Natural killer cell (primary cell): ENCODE measurements at regions not wholly inside any gene's neighbourhood (a gene's known extent, or its start where the extent isn't known, plus 50 kb on each side); places are given as distances from the start of the nearest gene placed in this dataset.

Experiments used
- ATAC-seq, 3 donors: fragments of 150-1000 bp in 2 of 3; fragments of 200-7000 bp in 1 of 3; cut with Tn5 transposase; 1 replicate in 1 of 3; 2 replicates in 2 of 3; pipeline ENCODE4 v1.10.0; 2021; ENCODE audit warnings: mild to moderate bottlenecking in 2 of 3, moderate library complexity in 2 of 3
- DNase-seq, 2 donors: peaks; one replicate each; pipeline versions ENCODE4 v3.0.0 to v3.0.0-alpha.2; 2013 to 2021; ENCODE audit warnings: mixed read lengths in 1 of 2
- H3K27ac ChIP-seq: one replicate; pipeline ENCODE4 v1.5.1; 2013; ENCODE audit warnings: mild to moderate bottlenecking, low read length
- H3K27me3 ChIP-seq: one replicate; pipeline ENCODE4 v1.6.1; 2013; ENCODE audit warnings: low read length; ENCODE audit not compliant: control insufficient read depth, insufficient read depth
- H3K36me3 ChIP-seq: one replicate; pipeline ENCODE4 v1.6.1; 2013; ENCODE audit warnings: low read length; ENCODE audit not compliant: control insufficient read depth, insufficient read depth
- H3K4me1 ChIP-seq: one replicate; pipeline ENCODE4 v1.6.1; 2013; ENCODE audit warnings: low read length; ENCODE audit not compliant: control insufficient read depth, insufficient read depth
- H3K4me3 ChIP-seq: one replicate; pipeline ENCODE4 v1.5.1; 2013; ENCODE audit warnings: low read length
- H3K9me3 ChIP-seq: one replicate; pipeline ENCODE4 v1.6.1; 2013; ENCODE audit warnings: low read length; ENCODE audit not compliant: control insufficient read depth, insufficient read depth
- H3K27ac Mint-ChIP-seq, 2 donors: one replicate each; pipeline ENCODE4 v1.8.0; 2022; ENCODE audit warnings: mild to moderate bottlenecking in 2 of 2, mixed read lengths in 2 of 2, moderate library complexity in 1 of 2
- H3K27me3 Mint-ChIP-seq, 2 donors: one replicate each; pipeline ENCODE4 v1.8.0; 2022; ENCODE audit warnings: low read depth in 2 of 2, mixed read lengths in 2 of 2
- H3K36me3 Mint-ChIP-seq: one replicate; pipeline ENCODE4 v1.8.0; 2022; ENCODE audit warnings: mixed read lengths
- H3K4me1 Mint-ChIP-seq, 2 donors: one replicate each; pipeline ENCODE4 v1.8.0; 2022; ENCODE audit warnings: mixed read lengths in 2 of 2
- H3K4me3 Mint-ChIP-seq: one replicate; pipeline ENCODE4 v1.8.0; 2022; ENCODE audit warnings: mild to moderate bottlenecking, moderate library complexity, mixed read lengths
- H3K9me3 Mint-ChIP-seq, 2 donors: one replicate each; pipeline ENCODE4 v1.8.0; 2022; ENCODE audit warnings: mixed read lengths in 2 of 2
- WGBS: methylation state at CpG from one replicate; pipeline ENCODE4 v1.1.7; 2013; ENCODE audit warnings: missing lambda C conversion rate; ENCODE audit not compliant: insufficient coverage; 5-methylcytosine and 5-hydroxymethylcytosine counted together
- intact Hi-C: fragments of 100-400 bp; cut with micrococcal nuclease; formaldehyde crosslinking; loops from one replicate; pipeline ENCODE4 v1.14.2; 2022
- TF ChIP-seq, protein P1 (sequence below): fragments of 200-600 bp; IDR thresholded peaks from one replicate; pipeline ENCODE4 v1.8.0; 2022; ENCODE audit warnings: antibody characterized with exemption

DNA sequence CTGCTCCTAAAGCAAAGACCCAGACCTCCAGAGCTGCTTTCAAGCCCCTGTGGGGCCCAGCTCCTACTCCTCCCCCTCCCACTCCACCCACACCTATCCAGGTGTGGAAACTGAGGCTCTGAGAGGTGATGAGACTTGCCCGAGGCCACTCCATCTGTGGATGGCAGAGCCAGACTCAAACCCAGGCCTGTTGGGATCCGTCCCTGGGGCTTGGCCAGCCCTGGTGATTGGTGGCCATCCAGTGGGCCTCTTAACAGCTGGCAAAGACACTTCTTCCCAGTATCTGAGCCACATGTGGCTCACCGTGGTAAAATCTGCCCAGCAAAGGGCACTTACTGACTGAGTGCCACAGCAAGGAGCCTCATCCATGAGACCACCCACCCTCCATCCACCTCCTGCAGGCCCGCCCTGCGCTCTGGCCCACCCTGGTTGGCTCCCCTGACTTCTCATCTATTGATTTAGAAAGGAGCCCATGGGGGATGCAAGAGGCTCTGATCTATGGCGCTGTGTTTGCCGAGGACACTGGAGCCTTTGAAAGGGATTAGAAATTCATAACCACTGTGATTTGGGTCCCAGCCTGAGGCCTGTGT, 398.5 kb downstream of the PTPRU start:
- Histone ChIP-seq H3K9me3 (no peaks in the 10 kb centered on the region), H3K4me3 (no peak overlapping the region), H3K36me3 (no peaks in the 10 kb centered on the region), H3K4me1 (no peaks in the 10 kb centered on the region), H3K27ac (no peak overlapping the region), H3K27me3 (no peaks in the 10 kb centered on the region)
- WGBS: 89% methylated on average over 5 of the region's 7 CpGs
- DNase-seq: no peak
- ATAC-seq: no peak
- H3K36me3 Mint-ChIP-seq: no peaks in the 10 kb centered on the region
- no peaks in the 10 kb centered on the region for H3K4me1 Mint-ChIP-seq
- H3K4me3 Mint-ChIP-seq: no peak overlapping the region
- TF ChIP-seq, protein P1, sequence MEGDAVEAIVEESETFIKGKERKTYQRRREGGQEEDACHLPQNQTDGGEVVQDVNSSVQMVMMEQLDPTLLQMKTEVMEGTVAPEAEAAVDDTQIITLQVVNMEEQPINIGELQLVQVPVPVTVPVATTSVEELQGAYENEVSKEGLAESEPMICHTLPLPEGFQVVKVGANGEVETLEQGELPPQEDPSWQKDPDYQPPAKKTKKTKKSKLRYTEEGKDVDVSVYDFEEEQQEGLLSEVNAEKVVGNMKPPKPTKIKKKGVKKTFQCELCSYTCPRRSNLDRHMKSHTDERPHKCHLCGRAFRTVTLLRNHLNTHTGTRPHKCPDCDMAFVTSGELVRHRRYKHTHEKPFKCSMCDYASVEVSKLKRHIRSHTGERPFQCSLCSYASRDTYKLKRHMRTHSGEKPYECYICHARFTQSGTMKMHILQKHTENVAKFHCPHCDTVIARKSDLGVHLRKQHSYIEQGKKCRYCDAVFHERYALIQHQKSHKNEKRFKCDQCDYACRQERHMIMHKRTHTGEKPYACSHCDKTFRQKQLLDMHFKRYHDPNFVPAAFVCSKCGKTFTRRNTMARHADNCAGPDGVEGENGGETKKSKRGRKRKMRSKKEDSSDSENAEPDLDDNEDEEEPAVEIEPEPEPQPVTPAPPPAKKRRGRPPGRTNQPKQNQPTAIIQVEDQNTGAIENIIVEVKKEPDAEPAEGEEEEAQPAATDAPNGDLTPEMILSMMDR: no peak
- no peaks in the 10 kb centered on the region for H3K9me3 Mint-ChIP-seq
- no peak overlapping the region for H3K27ac Mint-ChIP-seq
- intact Hi-C loops: no loop called here
- peaks cover 7 to 14% of the 10 kb centered on the region in 2 donors for H3K27me3 Mint-ChIP-seq

DNA sequence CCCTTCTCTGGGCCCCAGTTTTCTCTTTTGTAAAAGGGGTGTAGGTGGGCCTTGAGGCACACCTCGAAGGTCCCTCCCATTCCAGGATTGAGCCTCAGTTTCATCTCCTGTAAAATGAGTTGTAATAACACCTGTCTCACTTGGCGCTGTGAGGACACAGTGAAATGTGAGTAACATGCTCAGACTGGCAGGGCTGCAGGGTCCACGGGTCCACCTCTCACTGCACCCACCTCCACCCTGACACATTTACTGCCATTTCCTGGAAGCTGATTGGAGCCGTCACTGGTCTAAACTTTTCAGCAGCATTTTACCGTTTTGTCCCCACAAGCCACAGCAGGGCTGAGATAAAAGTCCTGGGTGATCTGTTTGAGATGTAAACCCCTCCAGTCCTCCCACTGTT, 398.0 kb downstream of the PTPRU start:
- Mint-ChIP-seq H3K4me3 (no peak overlapping the region), H3K27me3 (peaks cover 7 to 14% of the 10 kb centered on the region in 2 donors), H3K36me3 (no peaks in the 10 kb centered on the region), H3K9me3 (no peaks in the 10 kb centered on the region), H3K4me1 (no peaks in the 10 kb centered on the region), H3K27ac (no peak overlapping the region)
- Histone ChIP-seq H3K27me3 (no peaks in the 10 kb centered on the region), H3K4me3 (no peak overlapping the region), H3K9me3 (no peaks in the 10 kb centered on the region), H3K4me1 (no peaks in the 10 kb centered on the region), H3K27ac (no peak overlapping the region), H3K36me3 (no peaks in the 10 kb centered on the region)
- ATAC-seq: no peak
- intact Hi-C loops: no loop called here
- 44% methylated on average over 5 of the region's 5 CpGs for WGBS
- DNase-seq: no peak
- TF ChIP-seq, protein P1: no peak

DNA sequence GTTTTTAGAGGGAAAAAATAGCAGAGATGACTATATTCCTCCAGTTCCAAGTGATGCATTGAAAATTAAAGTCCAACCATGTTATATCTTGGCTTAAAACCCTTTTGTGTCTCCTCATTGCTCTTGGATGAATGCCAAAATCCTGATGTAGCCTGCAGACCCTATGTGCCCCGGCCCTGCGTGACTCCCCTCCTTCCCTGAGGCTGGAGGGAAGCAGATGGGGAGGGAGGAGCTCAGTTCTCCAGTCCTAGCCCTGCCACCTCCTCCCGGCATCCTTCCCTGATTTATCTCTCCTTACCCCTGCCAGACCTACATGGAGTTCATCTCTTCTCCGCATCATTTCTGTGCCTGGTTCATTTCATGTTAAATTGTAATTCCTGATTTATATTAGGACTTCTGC, 397.4 kb downstream of the PTPRU start:
- H3K27me3 Mint-ChIP-seq: peaks cover 7 to 14% of the 10 kb centered on the region in 2 donors
- no peaks in the 10 kb centered on the region for H3K36me3 Mint-ChIP-seq
- DNase-seq (no peak), ATAC-seq (no peak)
- no peaks in the 10 kb centered on the region for H3K4me1 ChIP-seq
- H3K36me3 ChIP-seq: no peaks in the 10 kb centered on the region
- no peaks in the 10 kb centered on the region for H3K9me3 Mint-ChIP-seq
- intact Hi-C loops: no loop called here
- no peaks in the 10 kb centered on the region for H3K4me1 Mint-ChIP-seq
- 0% methylated on average over 2 of the region's 4 CpGs for WGBS
- no peak overlapping the region for H3K27ac ChIP-seq
- H3K9me3 ChIP-seq: no peaks in the 10 kb centered on the region
- no peak overlapping the region for H3K27ac Mint-ChIP-seq
- TF ChIP-seq, protein P1: no peak
- no peak overlapping the region for H3K4me3 ChIP-seq
- no peak overlapping the region for H3K4me3 Mint-ChIP-seq
- no peaks in the 10 kb centered on the region for H3K27me3 ChIP-seq
